GM12878 (cell line): ENCODE measurements at regions not wholly inside any gene's neighbourhood (a gene's known extent, or its start where the extent isn't known, plus 50 kb on each side); places are given as distances from the start of the nearest gene placed in this dataset.
A peak's percentile ranks its signal among the peaks of the same experiment; 100 is the strongest.

Experiments
- ATAC-seq: fragments of 200-7000 bp; cut with Tn5 transposase; 3 replicates; pipeline ENCODE4 v1.9.1; 2020; ENCODE audit warnings: mild to moderate bottlenecking, moderate library complexity
- BruUV-seq: library from RNA; stranded (reverse); fragments of 400-500 nt; replicated peaks from 2 replicates; lab custom pipeline; 2021; lab: Mats Ljungman, UMichigan
- CTCF ChIA-PET: fragments of 300-600 bp; sonication (Branson Sonifier 250); formaldehyde crosslinking; extraction: SDS; loops from one replicate; lab custom pipeline; 2021; ENCODE audit warnings: inconsistent platforms; lab: Yijun Ruan, JAX
- POLR2A ChIA-PET: fragments of 350-600 bp; formaldehyde crosslinking; extraction: SDS; loops from one replicate; lab custom pipeline; 2021; ENCODE audit warnings: inconsistent platforms; lab: Charles Lee
- RAD21 ChIA-PET: fragments of 300-600 bp; sonication (Branson Sonifier 250); formaldehyde crosslinking; loops from one replicate; lab custom pipeline; 2023; ENCODE audit warnings: antibody characterized with exemption; ENCODE audit not compliant: unreplicated experiment; lab: Charles Lee
- SMC1A ChIA-PET: fragments of 300-600 bp; sonication (Branson Sonifier 250); formaldehyde crosslinking; loops from one replicate; lab custom pipeline; 2023; ENCODE audit not compliant: unreplicated experiment, uncharacterized antibody; lab: Charles Lee
- DNase-seq: peaks from one replicate; pipeline ENCODE4 v3.0.0-alpha.2; 2011; ENCODE audit warnings: low read depth, low spot score
- FAIRE-seq: peaks from 3 replicates; lab custom pipeline; 2011; peaks lifted over from hg19 to GRCh38; lab: Jason Lieb, UNC
- H2AFZ ChIP-seq: 2 replicates; pipeline ENCODE4 v1.6.0; 2011; ENCODE audit warnings: low read depth, low read length, control low read depth; ENCODE audit not compliant: control insufficient read depth
- H3K27ac ChIP-seq: 2 replicates; pipeline ENCODE4 v1.5.1; 2011; ENCODE audit warnings: control low read depth; ENCODE audit not compliant: control insufficient read depth, insufficient read depth
- H3K27me3 ChIP-seq, 2 experiments: replicated peaks in 1 of 2; 2 replicates each; pipeline versions ENCODE4 v1.6.0 to v1.6.1; 2011; ENCODE audit warnings: low read length in 1 of 2; ENCODE audit not compliant: control insufficient read depth in 2 of 2, insufficient read depth in 2 of 2
- H3K36me3 ChIP-seq, 2 experiments: 2 replicates each; pipeline ENCODE4 v1.5.1; 2011; ENCODE audit warnings: low read length in 1 of 2; ENCODE audit not compliant: control insufficient read depth in 2 of 2, insufficient read depth in 2 of 2
- H3K4me1 ChIP-seq: 2 replicates; pipeline ENCODE4 v1.6.1; 2011; ENCODE audit warnings: mild to moderate bottlenecking, low read length, moderate library complexity, mixed read lengths; ENCODE audit not compliant: control insufficient read depth, insufficient read depth
- H3K4me2 ChIP-seq: 2 replicates; pipeline ENCODE4 v1.6.0; 2011; ENCODE audit warnings: control low read depth; ENCODE audit not compliant: control insufficient read depth, insufficient read depth
- H3K4me3 ChIP-seq: fragments of 200-600 bp; sonication (generic); 2 replicates; pipeline ENCODE4 v1.5.1; 2016
- H3K79me2 ChIP-seq: 2 replicates; pipeline ENCODE4 v1.6.0; 2011; ENCODE audit warnings: low read length; ENCODE audit not compliant: control insufficient read depth, insufficient read depth
- H3K9ac ChIP-seq: 2 replicates; pipeline ENCODE4 v1.8.0; 2011; ENCODE audit warnings: low read length, control low read depth, mixed read lengths; ENCODE audit not compliant: control insufficient read depth, insufficient read depth
- H3K9me3 ChIP-seq: replicated peaks from 3 replicates; pipeline ENCODE4 v1.5.1; 2011; ENCODE audit warnings: mild to moderate bottlenecking, low read length; ENCODE audit not compliant: control insufficient read depth, insufficient read depth
- H4K20me1 ChIP-seq: 2 replicates; pipeline ENCODE4 v1.6.0; 2011; ENCODE audit not compliant: control insufficient read depth, insufficient read depth
- MYB ChIP-seq: fragments of 150-350 bp; IDR thresholded peaks from 2 replicates; pipeline ENCODE4 v1.6.1; 2014; ENCODE audit warnings: mild to moderate bottlenecking, low read depth, low read length, borderline replicate concordance
- POLR2AphosphoS5 ChIP-seq: IDR thresholded peaks from 2 replicates; pipeline ENCODE4 v1.6.1; 2011; ENCODE audit warnings: mild to moderate bottlenecking, low read length, inconsistent platforms
- WGBS: methylation state at CpG from one replicate; pipeline ENCODE4 v1.1.6; 2016; ENCODE audit warnings: low lambda C conversion rate; ENCODE audit not compliant: insufficient replicate concordance, insufficient coverage; ENCODE audit errors: missing lambda C conversion rate; 5-methylcytosine and 5-hydroxymethylcytosine counted together
- in situ Hi-C: fragments of 300-500 bp; cut with MboI; formaldehyde crosslinking; loops from 9 replicates; pipeline ENCODE4 v1.14.3; 2018; ENCODE audit warnings: mixed read lengths
- intact Hi-C: fragments of 100-400 bp; cut with micrococcal nuclease; formaldehyde crosslinking; loops from one replicate; pipeline ENCODE4 v1.14.2; 2022; ENCODE audit not compliant: unreplicated experiment
- TF ChIP-seq, protein P1 (sequence below): fragments of 450-650 bp; IDR thresholded peaks from 2 replicates; pipeline ENCODE4 v1.6.1; 2017; ENCODE audit warnings: mild to moderate bottlenecking

DNA sequence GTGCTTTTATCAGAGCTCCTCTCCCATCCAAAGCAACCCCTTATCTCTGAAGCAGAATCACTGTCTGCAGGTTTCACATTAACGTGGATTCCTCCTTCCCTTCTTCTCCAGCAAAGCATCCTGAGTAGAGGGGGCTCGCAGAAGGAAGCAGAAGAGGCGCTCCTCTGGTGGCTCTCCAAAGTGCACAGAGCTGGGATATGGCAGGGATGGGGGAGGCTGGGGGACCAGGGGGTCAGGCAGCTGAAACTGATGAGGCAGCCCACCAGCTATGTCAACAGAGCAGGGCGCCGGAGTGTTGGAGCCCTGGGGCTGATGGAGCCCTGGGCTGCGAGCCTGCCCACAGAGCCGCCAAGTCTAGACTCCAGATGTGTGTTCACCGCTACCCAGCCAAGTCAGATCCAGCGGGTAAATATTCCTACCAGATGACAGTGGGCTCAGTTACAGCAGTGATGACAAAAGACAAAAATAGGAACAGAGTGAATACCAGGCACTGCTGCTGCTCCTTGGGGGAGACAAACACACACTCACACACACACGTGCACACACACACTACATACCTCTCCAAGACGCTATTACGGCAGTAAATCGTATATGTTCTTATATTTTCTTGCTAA lies 678.3 kb upstream of the ID2 start:
- SMC1A ChIA-PET, result interaction anchor here (0.6 to 2.9 kb wide), 25 partner anchors 8 to 576 kb away, joined by 3 to 12 read pairs (median 4); no protein-coding TSS in a partner anchor
- POLR2A ChIA-PET, result interaction anchor here (0.6 to 1.4 kb wide), 2 partner anchors 517 to 540 kb away, joined by 3 read pairs; no protein-coding TSS in a partner anchor
- Histone ChIP-seq H3K9me3 (no peaks in the 10 kb centered on the region; the same call in 1 of the 3 replicates), H3K4me2 (no peak overlapping the region; the same call in 1 of the 2 replicates), H3K9ac (no peak overlapping the region), H3K27me3 (no peaks in the 10 kb centered on the region)
- in situ Hi-C loops, result loop anchor here (5.0 kb wide), 1 partner anchor 684 kb away; no protein-coding TSS in a partner anchor
- WGBS, result 56% methylated on average over 13 of the region's 13 CpGs
- no peak for DNase-seq
- no TSS peak for BruUV-seq
- TF ChIP-seq MYB (no peak), POLR2AphosphoS5 (no peak)
- TF ChIP-seq, protein P1, sequence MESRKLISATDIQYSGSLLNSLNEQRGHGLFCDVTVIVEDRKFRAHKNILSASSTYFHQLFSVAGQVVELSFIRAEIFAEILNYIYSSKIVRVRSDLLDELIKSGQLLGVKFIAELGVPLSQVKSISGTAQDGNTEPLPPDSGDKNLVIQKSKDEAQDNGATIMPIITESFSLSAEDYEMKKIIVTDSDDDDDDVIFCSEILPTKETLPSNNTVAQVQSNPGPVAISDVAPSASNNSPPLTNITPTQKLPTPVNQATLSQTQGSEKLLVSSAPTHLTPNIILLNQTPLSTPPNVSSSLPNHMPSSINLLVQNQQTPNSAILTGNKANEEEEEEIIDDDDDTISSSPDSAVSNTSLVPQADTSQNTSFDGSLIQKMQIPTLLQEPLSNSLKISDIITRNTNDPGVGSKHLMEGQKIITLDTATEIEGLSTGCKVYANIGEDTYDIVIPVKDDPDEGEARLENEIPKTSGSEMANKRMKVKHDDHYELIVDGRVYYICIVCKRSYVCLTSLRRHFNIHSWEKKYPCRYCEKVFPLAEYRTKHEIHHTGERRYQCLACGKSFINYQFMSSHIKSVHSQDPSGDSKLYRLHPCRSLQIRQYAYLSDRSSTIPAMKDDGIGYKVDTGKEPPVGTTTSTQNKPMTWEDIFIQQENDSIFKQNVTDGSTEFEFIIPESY, result peak; percentile 66; the same call in 1 of the 2 replicates
- TF ChIP-seq, all 136 proteins: peak for 1
- ATAC-seq, result peak; percentile 3; the same call in 2 of the 3 replicates
- no peaks in the 10 kb centered on the region for H3K36me3 ChIP-seq
- peak overlapping the region; percentile 36 for H3K27ac ChIP-seq
- H3K79me2 ChIP-seq, result no peaks in the 10 kb centered on the region
- FAIRE-seq, result no peak
- peaks cover 4% of the 10 kb centered on the region; the same call in 1 of the 2 replicates for H3K4me1 ChIP-seq
- H4K20me1 ChIP-seq, result no peaks in the 10 kb centered on the region
- intact Hi-C loops, result loop anchor here (1.0 to 10.0 kb wide), 10 partner anchors 177 to 799 kb away; partner anchors contain the start of gene ID2
- no peak overlapping the region for H2AFZ ChIP-seq
- H3K4me3 ChIP-seq, result no peak overlapping the region
- CTCF ChIA-PET, result interaction anchor here (0.8 to 1.6 kb wide), 7 partner anchors 8 to 231 kb away, joined by 3 to 6 read pairs (median 3); no protein-coding TSS in a partner anchor
- RAD21 ChIA-PET, result interaction anchor here (0.8 to 2.1 kb wide), 7 partner anchors 13 to 403 kb away, joined by 3 to 13 read pairs (median 4); no protein-coding TSS in a partner anchor
